Activated naive CD4-positive, alpha-beta T cell treated with anti-CD3 and anti-CD28 coated beads for 36 hours (primary cell): ENCODE measurements at regions not wholly inside any gene's neighbourhood (a gene's known extent, or its start where the extent isn't known, plus 50 kb on each side); places are given as distances from the start of the nearest gene placed in this dataset.

Experiments
- CTCF ChIA-PET: fragments of 350-600 bp; sonication (Branson Sonifier 250); formaldehyde crosslinking; loops from one replicate; lab custom pipeline; 2021; ENCODE audit warnings: antibody characterized with exemption; lab: Charles Lee
- DNase-seq: peaks from one replicate; pipeline ENCODE4 v3.0.0-alpha.2; 2020
- H3K27ac Mint-ChIP-seq: one replicate; pipeline ENCODE4 v1.8.0; 2021; ENCODE audit warnings: mild to moderate bottlenecking, mixed read lengths
- H3K27me3 Mint-ChIP-seq: one replicate; pipeline ENCODE4 v1.8.0; 2021; ENCODE audit warnings: low read depth, mixed read lengths
- H3K36me3 Mint-ChIP-seq: one replicate; pipeline ENCODE4 v1.8.0; 2021; ENCODE audit warnings: low read depth, mixed read lengths
- H3K4me1 Mint-ChIP-seq: one replicate; pipeline ENCODE4 v1.8.0; 2021; ENCODE audit warnings: low read depth, mixed read lengths
- H3K4me3 Mint-ChIP-seq: one replicate; pipeline ENCODE4 v1.8.0; 2021; ENCODE audit warnings: mild to moderate bottlenecking, moderate library complexity, mixed read lengths
- H3K9me3 Mint-ChIP-seq: one replicate; pipeline ENCODE4 v1.8.0; 2021; ENCODE audit warnings: mixed read lengths
- intact Hi-C: fragments of 100-400 bp; cut with micrococcal nuclease; formaldehyde crosslinking; loops from one replicate; pipeline ENCODE4 v1.15.1; 2023

GRCh38 chr4:19910861-19911525, 340.7 kb upstream of the SLIT2 start:
- Mint-ChIP-seq H3K4me1 (no peaks in the 10 kb centered on the region), H3K27me3 (no peaks in the 10 kb centered on the region), H3K9me3 (peaks cover 5% of the 10 kb centered on the region), H3K36me3 (no peaks in the 10 kb centered on the region), H3K27ac (no peak overlapping the region), H3K4me3 (no peak overlapping the region)
- DNase-seq, result no peak
- CTCF ChIA-PET, result no interaction called here
- intact Hi-C loops, result no loop called here

DNA sequence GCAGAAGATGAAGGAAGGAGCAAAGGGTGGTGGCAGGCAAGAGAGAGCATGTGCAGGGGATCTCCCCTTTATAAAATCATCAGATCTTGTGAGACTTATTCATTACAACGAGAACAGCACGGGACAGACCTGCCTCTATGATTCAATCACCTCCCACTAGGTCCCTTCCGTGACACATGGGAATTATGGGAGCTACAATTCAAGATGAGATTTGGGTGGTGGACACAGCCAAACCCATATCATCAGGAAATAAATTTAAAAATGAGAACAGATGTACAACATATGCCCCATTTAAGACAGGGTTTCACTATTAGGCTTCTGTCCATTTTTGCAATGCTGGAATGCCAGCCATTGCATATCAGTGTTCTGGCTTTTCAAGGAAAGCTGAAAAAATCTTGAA, 346.7 kb upstream of the SLIT2 start:
- Mint-ChIP-seq H3K9me3 (peaks cover 2% of the 10 kb centered on the region), H3K27me3 (no peaks in the 10 kb centered on the region), H3K4me1 (no peaks in the 10 kb centered on the region), H3K36me3 (no peaks in the 10 kb centered on the region), H3K27ac (no peak overlapping the region), H3K4me3 (no peak overlapping the region)
- no peak for DNase-seq
- CTCF ChIA-PET, result no interaction called here
- intact Hi-C loops, result no loop called here

- DNase-seq, result no peak
- no peak overlapping the region for H3K27ac Mint-ChIP-seq
- intact Hi-C loops, result no loop called here
- H3K27me3 Mint-ChIP-seq, result no peaks in the 10 kb centered on the region
- no peaks in the 10 kb centered on the region for H3K36me3 Mint-ChIP-seq
- H3K4me3 Mint-ChIP-seq, result no peak overlapping the region
- H3K9me3 Mint-ChIP-seq, result peaks cover 15% of the 10 kb centered on the region
- no peaks in the 10 kb centered on the region for H3K4me1 Mint-ChIP-seq
- CTCF ChIA-PET, result no interaction called here
Observed at GRCh38 chr4:19888587-19888986, 363.1 kb upstream of the SLIT2 start.

DNA sequence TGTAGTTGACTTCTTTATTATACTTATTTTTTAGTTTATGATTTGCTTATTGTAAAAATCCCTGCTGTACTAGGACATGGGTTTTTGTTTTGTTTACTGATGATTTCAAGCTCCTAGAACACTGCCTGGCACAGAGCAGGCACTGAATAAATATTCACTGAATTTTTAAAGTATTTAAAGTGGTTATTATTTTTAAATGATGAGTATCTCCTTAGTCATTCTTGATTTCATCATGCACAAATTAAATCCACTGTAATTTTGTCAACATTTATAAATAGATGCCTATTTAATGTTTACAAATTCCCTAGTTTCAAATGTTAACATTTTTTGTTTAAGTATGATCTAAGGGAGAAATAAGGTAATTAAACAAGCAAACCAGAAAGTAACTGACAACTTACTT, 367.9 kb upstream of the SLIT2 start:
- no peak overlapping the region for H3K27ac Mint-ChIP-seq
- CTCF ChIA-PET, result interaction anchor here (0.7 kb wide), 1 partner anchor 269 kb away, joined by 3 read pairs; no protein-coding TSS in a partner anchor
- H3K4me1 Mint-ChIP-seq, result no peaks in the 10 kb centered on the region
- no peaks in the 10 kb centered on the region for H3K27me3 Mint-ChIP-seq
- H3K4me3 Mint-ChIP-seq, result no peak overlapping the region
- H3K36me3 Mint-ChIP-seq, result no peaks in the 10 kb centered on the region
- DNase-seq, result no peak
- intact Hi-C loops, result no loop called here
- H3K9me3 Mint-ChIP-seq, result peaks cover 11% of the 10 kb centered on the region

DNA sequence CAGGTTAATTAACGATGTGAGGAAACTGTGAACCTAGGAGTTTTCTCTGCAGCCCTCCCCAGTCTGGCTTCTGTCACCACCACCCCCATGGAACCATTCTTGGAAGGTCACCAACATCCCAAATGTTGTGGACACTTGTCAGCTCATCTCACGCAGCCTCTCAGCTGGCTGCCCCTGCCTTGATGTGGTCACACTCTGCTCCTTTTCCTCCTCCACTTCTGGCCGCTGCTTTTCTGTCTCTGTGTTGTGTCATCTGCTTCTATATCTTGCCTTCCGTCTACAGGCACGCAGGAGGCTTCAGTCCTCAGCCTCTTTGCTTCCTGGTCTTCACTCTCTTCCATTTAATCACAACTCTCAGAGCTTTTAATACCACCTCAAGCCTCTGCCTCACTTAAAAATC, 371.5 kb upstream of the SLIT2 start:
- H3K27me3 Mint-ChIP-seq, result no peaks in the 10 kb centered on the region
- H3K9me3 Mint-ChIP-seq, result peaks cover 2% of the 10 kb centered on the region
- H3K27ac Mint-ChIP-seq, result no peak overlapping the region
- no peaks in the 10 kb centered on the region for H3K36me3 Mint-ChIP-seq
- CTCF ChIA-PET, result no interaction called here
- intact Hi-C loops, result no loop called here
- no peak for DNase-seq
- H3K4me3 Mint-ChIP-seq, result no peak overlapping the region
- no peaks in the 10 kb centered on the region for H3K4me1 Mint-ChIP-seq

DNA sequence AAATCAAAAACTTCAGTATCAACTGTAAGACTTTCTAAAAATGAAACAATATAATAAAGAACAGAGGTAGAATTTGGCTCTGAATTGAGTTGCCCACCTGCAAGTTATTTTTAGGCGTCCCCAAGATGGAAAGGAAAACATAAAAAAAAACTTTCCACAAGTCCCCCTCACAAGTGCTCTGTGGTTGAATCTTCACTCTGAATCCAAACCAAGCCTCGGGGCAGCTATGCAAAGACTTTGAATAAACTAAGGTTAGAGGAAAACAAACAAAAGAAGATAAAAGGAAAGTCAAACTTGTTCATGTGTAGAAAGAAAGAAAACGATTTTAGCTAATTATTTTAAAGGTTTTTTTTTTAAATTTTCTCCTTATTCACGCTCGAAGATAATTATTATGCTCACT, 372.4 kb upstream of the SLIT2 start:
- no peak for DNase-seq

GRCh38 chr4:19857991-19858390, 393.7 kb upstream of the SLIT2 start:
- peaks cover 11% of the 10 kb centered on the region for H3K9me3 Mint-ChIP-seq
- CTCF ChIA-PET, result no interaction called here
- no peak overlapping the region for H3K4me3 Mint-ChIP-seq
- H3K27me3 Mint-ChIP-seq, result no peaks in the 10 kb centered on the region
- intact Hi-C loops, result no loop called here
- H3K27ac Mint-ChIP-seq, result no peak overlapping the region
- no peaks in the 10 kb centered on the region for H3K4me1 Mint-ChIP-seq
- no peak for DNase-seq
- H3K36me3 Mint-ChIP-seq, result no peaks in the 10 kb centered on the region

More for the DNA sequence above, 372.4 kb upstream of the SLIT2 start:
- Mint-ChIP-seq H3K4me1 (no peaks in the 10 kb centered on the region), H3K27ac (no peak overlapping the region), H3K4me3 (no peak overlapping the region), H3K27me3 (no peaks in the 10 kb centered on the region), H3K9me3 (peaks cover 2% of the 10 kb centered on the region), H3K36me3 (no peaks in the 10 kb centered on the region)
- intact Hi-C loops, result no loop called here
- CTCF ChIA-PET, result no interaction called here

- intact Hi-C loops, result no loop called here
- peaks cover 9% of the 10 kb centered on the region for H3K9me3 Mint-ChIP-seq
- no peak overlapping the region for H3K4me3 Mint-ChIP-seq
- CTCF ChIA-PET, result interaction anchor here (0.6 kb wide), 1 partner anchor 1463 kb away, joined by 3 read pairs; no protein-coding TSS in a partner anchor
- no peaks in the 10 kb centered on the region for H3K36me3 Mint-ChIP-seq
- no peak overlapping the region for H3K27ac Mint-ChIP-seq
- H3K27me3 Mint-ChIP-seq, result no peaks in the 10 kb centered on the region
- H3K4me1 Mint-ChIP-seq, result no peaks in the 10 kb centered on the region
- no peak for DNase-seq
Observed at GRCh38 chr4:19857380-19857779, 394.3 kb upstream of the SLIT2 start.

- H3K27me3 Mint-ChIP-seq, result no peaks in the 10 kb centered on the region
- intact Hi-C loops, result no loop called here
- DNase-seq, result no peak
- CTCF ChIA-PET, result no interaction called here
- H3K4me1 Mint-ChIP-seq, result no peaks in the 10 kb centered on the region
- no peak overlapping the region for H3K27ac Mint-ChIP-seq
- H3K4me3 Mint-ChIP-seq, result no peak overlapping the region
- H3K9me3 Mint-ChIP-seq, result peaks cover 1% of the 10 kb centered on the region
- no peaks in the 10 kb centered on the region for H3K36me3 Mint-ChIP-seq
Observed at GRCh38 chr4:19850909-19851308, 400.8 kb upstream of the SLIT2 start.

DNA sequence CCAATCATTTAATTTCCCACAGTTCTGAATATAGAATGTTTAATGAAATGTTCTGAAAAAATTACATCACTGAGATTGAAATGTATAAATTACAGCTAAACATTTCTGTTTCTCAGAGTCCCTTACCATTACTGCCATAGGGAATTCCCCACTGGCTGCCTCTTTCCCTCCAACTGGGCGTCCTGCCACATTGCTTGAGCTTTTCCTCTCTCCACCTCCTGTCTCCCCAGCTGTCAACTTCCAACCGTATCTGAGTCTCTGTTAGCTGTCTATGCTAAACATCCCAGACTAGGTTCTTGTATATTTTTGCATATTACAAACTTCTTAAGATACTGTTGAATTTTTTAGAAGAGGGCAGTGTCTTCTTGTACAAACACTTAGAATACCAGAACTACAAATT, 407.3 kb upstream of the SLIT2 start:
- no peaks in the 10 kb centered on the region for H3K4me1 Mint-ChIP-seq
- H3K36me3 Mint-ChIP-seq, result no peaks in the 10 kb centered on the region
- H3K27ac Mint-ChIP-seq, result no peak overlapping the region
- CTCF ChIA-PET, result interaction anchor here (0.6 kb wide), 1 partner anchor 213 kb away, joined by 3 read pairs; no protein-coding TSS in a partner anchor
- H3K9me3 Mint-ChIP-seq, result peaks cover 3% of the 10 kb centered on the region
- intact Hi-C loops, result no loop called here
- no peak overlapping the region for H3K4me3 Mint-ChIP-seq
- H3K27me3 Mint-ChIP-seq, result no peaks in the 10 kb centered on the region
- no peak for DNase-seq

- Mint-ChIP-seq H3K36me3 (no peaks in the 10 kb centered on the region), H3K27ac (no peak overlapping the region), H3K4me1 (no peaks in the 10 kb centered on the region), H3K9me3 (peaks cover 3% of the 10 kb centered on the region), H3K4me3 (no peak overlapping the region), H3K27me3 (no peaks in the 10 kb centered on the region)
- CTCF ChIA-PET, result no interaction called here
- intact Hi-C loops, result no loop called here
- no peak for DNase-seq
Observed at GRCh38 chr4:19842471-19842870, 409.2 kb upstream of the SLIT2 start.

- CTCF ChIA-PET, result no interaction called here
- intact Hi-C loops, result no loop called here
- H3K36me3 Mint-ChIP-seq, result no peaks in the 10 kb centered on the region
- H3K4me1 Mint-ChIP-seq, result no peaks in the 10 kb centered on the region
- DNase-seq, result no peak
- peaks cover 7% of the 10 kb centered on the region for H3K9me3 Mint-ChIP-seq
- H3K4me3 Mint-ChIP-seq, result no peak overlapping the region
- H3K27ac Mint-ChIP-seq, result no peak overlapping the region
- H3K27me3 Mint-ChIP-seq, result no peaks in the 10 kb centered on the region
Observed at GRCh38 chr4:19838858-19839257, 412.8 kb upstream of the SLIT2 start.

DNA sequence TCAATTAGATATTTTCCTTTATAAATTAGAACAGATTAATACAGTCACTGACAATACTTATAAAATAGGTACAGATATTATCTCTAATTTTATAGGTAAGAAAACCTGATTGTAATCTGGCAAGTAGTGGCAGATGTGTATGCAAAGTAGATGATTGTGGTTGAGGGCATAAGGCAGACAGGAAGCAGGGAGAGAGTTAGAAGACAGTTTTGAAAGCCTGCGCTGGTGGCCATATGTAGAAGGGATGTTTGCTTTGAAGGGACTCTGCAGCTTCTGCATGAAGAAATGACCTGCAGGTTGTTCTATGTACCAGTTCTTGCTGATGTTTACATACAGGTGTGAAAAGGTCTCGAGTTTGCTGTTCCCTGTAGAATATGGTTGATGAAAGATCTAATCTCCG, 416.3 kb upstream of the SLIT2 start:
- no peaks in the 10 kb centered on the region for H3K4me1 Mint-ChIP-seq
- intact Hi-C loops, result no loop called here
- DNase-seq, result no peak
- H3K9me3 Mint-ChIP-seq, result peaks cover 4% of the 10 kb centered on the region
- H3K27ac Mint-ChIP-seq, result no peak overlapping the region
- no peaks in the 10 kb centered on the region for H3K36me3 Mint-ChIP-seq
- no peaks in the 10 kb centered on the region for H3K27me3 Mint-ChIP-seq
- H3K4me3 Mint-ChIP-seq, result no peak overlapping the region
- CTCF ChIA-PET, result no interaction called here
